CD8-positive, alpha-beta memory T cell (primary cell): ENCODE measurements at regions not wholly inside any gene's neighbourhood (a gene's known extent, or its start where the extent isn't known, plus 50 kb on each side); places are given as distances from the start of the nearest gene placed in this dataset.

Source experiments
- CTCF ChIA-PET: fragments of 350-600 bp; sonication (Branson Sonifier 250); formaldehyde crosslinking; loops from one replicate; lab custom pipeline; 2021; ENCODE audit warnings: antibody characterized with exemption; lab: Charles Lee
- POLR2A ChIA-PET: fragments of 350-600 bp; sonication (Branson Sonifier 250); formaldehyde crosslinking; loops from one replicate; lab custom pipeline; 2021; ENCODE audit warnings: antibody characterized with exemption; lab: Charles Lee
- DNase-seq, 5 donors: peaks; one replicate each; pipeline versions ENCODE4 v3.0.0 to v3.0.0-alpha.2; 2020 to 2022; ENCODE audit warnings: mixed read lengths in 1 of 5
- H3K27ac ChIP-seq: one replicate; pipeline ENCODE4 v1.7.0; 2013; ENCODE audit warnings: low read depth, mild to moderate bottlenecking, low read length, moderate library complexity
- H3K27me3 ChIP-seq: 2 replicates; pipeline ENCODE4 v1.7.0; 2013; ENCODE audit warnings: low read length, mild to moderate bottlenecking; ENCODE audit not compliant: insufficient read depth, poor library complexity, severe bottlenecking
- H3K36me3 ChIP-seq: 2 replicates; pipeline ENCODE4 v1.7.0; 2013; ENCODE audit warnings: mild to moderate bottlenecking, low read length, moderate library complexity; ENCODE audit not compliant: insufficient read depth
- H3K4me1 ChIP-seq: 2 replicates; pipeline ENCODE4 v1.7.0; 2013; ENCODE audit warnings: mild to moderate bottlenecking, low read length, moderate library complexity; ENCODE audit not compliant: insufficient read depth
- H3K4me3 ChIP-seq: 2 replicates; pipeline ENCODE4 v1.7.0; 2013; ENCODE audit warnings: mild to moderate bottlenecking, low read length
- H3K9me3 ChIP-seq: 2 replicates; pipeline ENCODE4 v1.7.0; 2013; ENCODE audit warnings: mild to moderate bottlenecking, low read length
- H3K27ac Mint-ChIP-seq, 8 donors: one replicate each; pipeline ENCODE4 v1.8.0; 2020 to 2021; ENCODE audit warnings: mixed read lengths in 8 of 8, mild to moderate bottlenecking in 6 of 8, inconsistent platforms in 3 of 8, moderate library complexity in 3 of 8
- H3K27me3 Mint-ChIP-seq, 2 donors: one replicate each; pipeline ENCODE4 v1.8.0; 2020 to 2021; ENCODE audit warnings: mixed read lengths in 2 of 2, mild to moderate bottlenecking in 1 of 2, moderate library complexity in 1 of 2
- H3K36me3 Mint-ChIP-seq, 3 donors: one replicate each; pipeline ENCODE4 v1.8.0; 2020 to 2021; ENCODE audit warnings: mixed read lengths in 3 of 3, inconsistent platforms in 1 of 3, mild to moderate bottlenecking in 1 of 3
- H3K4me1 Mint-ChIP-seq, 3 donors: one replicate each; pipeline ENCODE4 v1.8.0; 2020 to 2021; ENCODE audit warnings: mixed read lengths in 3 of 3, inconsistent platforms in 1 of 3, mild to moderate bottlenecking in 1 of 3
- H3K4me3 Mint-ChIP-seq, 7 donors: one replicate each; pipeline ENCODE4 v1.8.0; 2020 to 2021; ENCODE audit warnings: mixed read lengths in 7 of 7, mild to moderate bottlenecking in 6 of 7, moderate library complexity in 4 of 7, inconsistent platforms in 2 of 7
- H3K9me3 Mint-ChIP-seq, 5 donors: one replicate each; pipeline ENCODE4 v1.8.0; 2020 to 2022; ENCODE audit warnings: mixed read lengths in 5 of 5, mild to moderate bottlenecking in 3 of 5, moderate library complexity in 2 of 5, inconsistent platforms in 1 of 5

GRCh38 chr3:135862361-135862760 lies 103.2 kb upstream of the PPP2R3A start:
- Mint-ChIP-seq H3K27me3 (peaks cover 2 to 5% of the 10 kb centered on the region in 2 donors), H3K36me3 (no peaks in the 10 kb centered on the region), H3K9me3 (peaks cover 0 to 7% (median 0%) of the 10 kb centered on the region in 5 donors), H3K27ac (no peak overlapping the region), H3K4me1 (no peaks in the 10 kb centered on the region), H3K4me3 (no peak overlapping the region)
- Histone ChIP-seq H3K36me3 (no peaks in the 10 kb centered on the region), H3K27ac (no peak overlapping the region), H3K4me3 (no peak overlapping the region), H3K9me3 (no peaks in the 10 kb centered on the region), H3K27me3 (no peaks in the 10 kb centered on the region), H3K4me1 (no peaks in the 10 kb centered on the region)
- ChIA-PET CTCF (no interaction called here), POLR2A (no interaction called here)
- DNase-seq: no peak

- no peaks in the 10 kb centered on the region for H3K4me1 ChIP-seq
- DNase-seq: no peak
- H3K36me3 ChIP-seq: no peaks in the 10 kb centered on the region
- Mint-ChIP-seq H3K4me3 (no peak overlapping the region), H3K9me3 (peaks cover 0 to 7% (median 0%) of the 10 kb centered on the region in 5 donors), H3K27me3 (peaks cover 3 to 5% of the 10 kb centered on the region in 2 donors), H3K4me1 (no peaks in the 10 kb centered on the region), H3K36me3 (no peaks in the 10 kb centered on the region), H3K27ac (no peak overlapping the region)
- CTCF ChIA-PET: no interaction called here
- H3K27me3 ChIP-seq: no peaks in the 10 kb centered on the region
- no peaks in the 10 kb centered on the region for H3K9me3 ChIP-seq
- no peak overlapping the region for H3K27ac ChIP-seq
- POLR2A ChIA-PET: no interaction called here
- no peak overlapping the region for H3K4me3 ChIP-seq
Observed at GRCh38 chr3:135864060-135864459, 101.5 kb upstream of the PPP2R3A start.

GRCh38 chr3:135865085-135865484 lies 100.4 kb upstream of the PPP2R3A start:
- Mint-ChIP-seq H3K27me3 (peaks cover 5% of the 10 kb centered on the region in 2 donors), H3K4me1 (no peaks in the 10 kb centered on the region), H3K27ac (no peak overlapping the region), H3K4me3 (no peak overlapping the region), H3K9me3 (peaks cover 0 to 7% (median 0%) of the 10 kb centered on the region in 5 donors), H3K36me3 (no peaks in the 10 kb centered on the region)
- no peaks in the 10 kb centered on the region for H3K4me1 ChIP-seq
- H3K27me3 ChIP-seq: no peaks in the 10 kb centered on the region
- H3K4me3 ChIP-seq: no peak overlapping the region
- POLR2A ChIA-PET: no interaction called here
- H3K9me3 ChIP-seq: no peaks in the 10 kb centered on the region
- no peaks in the 10 kb centered on the region for H3K36me3 ChIP-seq
- H3K27ac ChIP-seq: no peak overlapping the region
- DNase-seq: no peak
- CTCF ChIA-PET: interaction anchor here (0.6 kb wide), 1 partner anchor 1308 kb away, joined by 3 read pairs; no protein-coding TSS in a partner anchor

- Histone ChIP-seq H3K27me3 (no peaks in the 10 kb centered on the region), H3K4me3 (no peak overlapping the region), H3K27ac (no peak overlapping the region), H3K4me1 (no peaks in the 10 kb centered on the region), H3K9me3 (no peaks in the 10 kb centered on the region), H3K36me3 (no peaks in the 10 kb centered on the region)
- Mint-ChIP-seq H3K27me3 (peaks cover 5% of the 10 kb centered on the region in 2 donors), H3K27ac (no peak overlapping the region), H3K4me1 (no peaks in the 10 kb centered on the region), H3K36me3 (no peaks in the 10 kb centered on the region), H3K9me3 (peaks cover 0 to 7% (median 0%) of the 10 kb centered on the region in 5 donors), H3K4me3 (no peak overlapping the region)
- ChIA-PET POLR2A (no interaction called here), CTCF (no interaction called here)
- DNase-seq: no peak
Observed at GRCh38 chr3:135865553-135865952, 100.0 kb upstream of the PPP2R3A start.

- Histone ChIP-seq H3K27me3 (no peaks in the 10 kb centered on the region), H3K4me1 (no peaks in the 10 kb centered on the region), H3K27ac (no peak overlapping the region), H3K9me3 (no peaks in the 10 kb centered on the region), H3K4me3 (no peak overlapping the region), H3K36me3 (no peaks in the 10 kb centered on the region)
- CTCF ChIA-PET: no interaction called here
- H3K9me3 Mint-ChIP-seq: peaks cover 0 to 13% (median 7%) of the 10 kb centered on the region in 5 donors
- DNase-seq: no peak
- H3K27ac Mint-ChIP-seq: no peak overlapping the region
- no peak overlapping the region for H3K4me3 Mint-ChIP-seq
- no peaks in the 10 kb centered on the region for H3K4me1 Mint-ChIP-seq
- no peaks in the 10 kb centered on the region for H3K36me3 Mint-ChIP-seq
- peaks cover 4 to 7% of the 10 kb centered on the region in 2 donors for H3K27me3 Mint-ChIP-seq
- POLR2A ChIA-PET: no interaction called here
Observed at GRCh38 chr3:135867911-135868310, 97.6 kb upstream of the PPP2R3A start.

- CTCF ChIA-PET: no interaction called here
- H3K36me3 Mint-ChIP-seq: no peaks in the 10 kb centered on the region
- Histone ChIP-seq H3K36me3 (no peaks in the 10 kb centered on the region), H3K4me3 (no peak overlapping the region), H3K27me3 (no peaks in the 10 kb centered on the region), H3K9me3 (no peaks in the 10 kb centered on the region), H3K4me1 (no peaks in the 10 kb centered on the region), H3K27ac (no peak overlapping the region)
- H3K27ac Mint-ChIP-seq: no peak overlapping the region
- H3K9me3 Mint-ChIP-seq: peaks cover 9 to 20% (median 13%) of the 10 kb centered on the region in 5 donors
- peaks cover 4 to 13% of the 10 kb centered on the region in 2 donors for H3K27me3 Mint-ChIP-seq
- H3K4me3 Mint-ChIP-seq: no peak overlapping the region
- DNase-seq: no peak
- POLR2A ChIA-PET: no interaction called here
- H3K4me1 Mint-ChIP-seq: no peaks in the 10 kb centered on the region
Observed at GRCh38 chr3:135868801-135869200, 96.7 kb upstream of the PPP2R3A start.

GRCh38 chr3:135869439-135870105 lies 96.0 kb upstream of the PPP2R3A start:
- Histone ChIP-seq H3K4me1 (no peaks in the 10 kb centered on the region), H3K27me3 (no peaks in the 10 kb centered on the region), H3K9me3 (no peaks in the 10 kb centered on the region), H3K27ac (no peak overlapping the region), H3K4me3 (no peak overlapping the region), H3K36me3 (no peaks in the 10 kb centered on the region)
- no peaks in the 10 kb centered on the region for H3K4me1 Mint-ChIP-seq
- ChIA-PET POLR2A (no interaction called here), CTCF (no interaction called here)
- peaks cover 4 to 13% of the 10 kb centered on the region in 2 donors for H3K27me3 Mint-ChIP-seq
- H3K36me3 Mint-ChIP-seq: no peaks in the 10 kb centered on the region
- peaks cover 11 to 24% (median 16%) of the 10 kb centered on the region in 5 donors for H3K9me3 Mint-ChIP-seq
- H3K4me3 Mint-ChIP-seq: no peak overlapping the region
- no peak for DNase-seq
- H3K27ac Mint-ChIP-seq: no peak overlapping the region

GRCh38 chr3:135871311-135871710 lies 94.2 kb upstream of the PPP2R3A start:
- no peak overlapping the region for H3K4me3 Mint-ChIP-seq
- no peaks in the 10 kb centered on the region for H3K9me3 ChIP-seq
- POLR2A ChIA-PET: no interaction called here

More at GRCh38 chr3:135871311-135871710, 94.2 kb upstream of the PPP2R3A start:
- Histone ChIP-seq H3K4me3 (no peak overlapping the region), H3K27me3 (no peaks in the 10 kb centered on the region), H3K36me3 (no peaks in the 10 kb centered on the region), H3K27ac (no peak overlapping the region), H3K4me1 (no peaks in the 10 kb centered on the region)
- no peaks in the 10 kb centered on the region for H3K4me1 Mint-ChIP-seq
- H3K9me3 Mint-ChIP-seq: peaks cover 11 to 24% (median 16%) of the 10 kb centered on the region in 5 donors
- peaks cover 4 to 11% of the 10 kb centered on the region in 2 donors for H3K27me3 Mint-ChIP-seq
- H3K36me3 Mint-ChIP-seq: no peaks in the 10 kb centered on the region
- DNase-seq: no peak
- CTCF ChIA-PET: no interaction called here
- H3K27ac Mint-ChIP-seq: no peak overlapping the region
